ENCODE measurements at regions not wholly inside any gene's neighbourhood (a gene's known extent, or its start where the extent isn't known, plus 50 kb on each side); places are given as distances from the start of the nearest gene placed in this dataset.

GRCh38 chr4:163871078-163871477, 376.6 kb downstream of the TMA16 start:
- TF ChIP-seq POLR2A (IDR thresholded peaks at IDR 0.05), result no peak
- TF ChIP-seq CTCF (IDR thresholded peaks at IDR 0.05), result no peak
- no peak for TF ChIP-seq POLR2AphosphoS5 (IDR thresholded peaks at IDR 0.05)

Measured in breast epithelium (tissue), 3 donors.